ENCODE measurements at regions not wholly inside any gene's neighbourhood (a gene's known extent, or its start where the extent isn't known, plus 50 kb on each side); places are given as distances from the start of the nearest gene placed in this dataset.

DNA sequence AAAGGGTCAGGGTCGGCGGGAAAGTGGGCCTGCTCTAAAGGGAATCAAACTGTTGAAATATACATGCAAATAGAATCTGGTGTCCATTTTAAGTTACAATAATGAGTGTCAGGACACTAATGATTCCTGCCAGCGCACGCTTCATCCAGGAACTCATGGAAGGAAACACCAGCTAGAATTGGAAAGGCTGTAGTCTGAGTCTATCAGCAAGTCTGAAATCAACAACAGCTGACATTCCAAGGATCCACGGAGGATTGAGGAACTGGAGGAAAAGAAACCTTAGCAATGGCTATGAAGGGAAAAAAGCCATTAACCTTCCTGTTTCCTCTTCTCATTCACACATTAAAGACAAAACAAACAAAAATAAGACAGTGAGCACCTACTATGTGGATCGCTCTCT is 1063.1 kb downstream of the NTRK3 start:
- Histone ChIP-seq H3K4me1 (ENCODE audit: insufficient read depth, low read length) (no peaks in the 10 kb centered on the region), H3K9me3 (ENCODE audit: low read length) (no peaks in the 10 kb centered on the region), H3K27me3 (ENCODE audit: insufficient read depth, low read length, poor library complexity, severe bottlenecking) (no peaks in the 10 kb centered on the region), H3K36me3 (ENCODE audit: insufficient read depth, low read length) (no peaks in the 10 kb centered on the region), H3K27ac (ENCODE audit: low read depth, low read length) (no peak overlapping the region), H3K4me3 (ENCODE audit: low read length) (no peak overlapping the region)
- Mint-ChIP-seq H3K27me3 (no peaks in the 10 kb centered on the region), H3K4me1 (no peaks in the 10 kb centered on the region), H3K27ac (no peak overlapping the region), H3K9me3 (peaks cover 0 to 9% (median 1%) of the 10 kb centered on the region in 5 donors), H3K36me3 (no peaks in the 10 kb centered on the region), H3K4me3 (no peak overlapping the region)
- no peak for DNase-seq
- ChIA-PET POLR2A (no interaction called here), CTCF (no interaction called here)

DNA sequence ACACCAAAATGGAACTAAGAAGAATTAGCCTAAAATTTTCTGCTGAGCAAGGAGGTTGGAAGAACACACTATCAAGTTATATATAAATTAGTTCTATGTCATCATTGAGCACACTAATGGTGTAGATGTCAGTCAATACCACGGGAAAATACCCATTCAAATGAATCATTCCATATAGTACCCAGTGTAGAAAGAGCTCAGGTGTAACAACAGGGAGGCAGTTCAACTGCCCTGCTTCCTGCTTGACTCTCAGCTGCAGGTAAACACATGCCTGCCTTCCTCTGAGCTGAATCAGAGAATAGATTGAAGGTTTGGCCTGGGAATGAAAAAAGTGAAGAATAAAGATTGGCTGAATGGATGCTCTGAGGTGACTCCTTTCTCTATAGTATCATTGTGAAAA is 1088.0 kb downstream of the AGBL1 start:
- POLR2A ChIA-PET: no interaction called here

DNA sequence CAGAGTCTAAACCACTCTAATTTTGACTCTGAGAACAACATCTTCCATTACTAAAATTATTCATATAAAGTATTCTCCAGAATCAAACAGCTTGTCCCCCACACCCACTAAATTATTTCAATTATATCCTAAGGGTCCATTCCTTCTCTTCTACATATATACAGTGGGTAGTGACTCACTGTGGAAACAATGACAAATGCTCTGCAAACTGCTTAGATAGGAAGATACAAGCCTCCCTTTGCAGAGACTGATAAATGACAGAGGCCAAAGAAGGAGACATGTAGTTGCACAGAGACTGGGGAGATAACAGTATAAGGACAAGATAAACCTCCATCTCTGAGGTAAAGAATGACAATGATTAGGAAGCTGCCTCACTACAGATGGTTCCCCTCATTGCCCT is 1087.4 kb downstream of the AGBL1 start:
- no peak overlapping the region for H3K4me3 ChIP-seq (ENCODE audit: low read length)
- no peaks in the 10 kb centered on the region for H3K9me3 ChIP-seq (ENCODE audit: low read length)
- no peak overlapping the region for H3K27ac ChIP-seq (ENCODE audit: low read depth, low read length)
- peaks cover 0 to 3% (median 0%) of the 10 kb centered on the region in 5 donors for H3K9me3 Mint-ChIP-seq
- no peak overlapping the region for H3K4me3 Mint-ChIP-seq
- POLR2A ChIA-PET: no interaction called here
- H3K36me3 ChIP-seq (ENCODE audit: insufficient read depth, low read length): no peaks in the 10 kb centered on the region
- H3K27ac Mint-ChIP-seq: no peak overlapping the region
- no peaks in the 10 kb centered on the region for H3K36me3 Mint-ChIP-seq
- H3K4me1 Mint-ChIP-seq: peaks cover 2 to 5% (median 4%) of the 10 kb centered on the region in 3 donors
- H3K27me3 Mint-ChIP-seq: peaks cover 0 to 3% of the 10 kb centered on the region in 2 donors
- DNase-seq: no peak
- H3K4me1 ChIP-seq (ENCODE audit: insufficient read depth, low read length): no peaks in the 10 kb centered on the region
- CTCF ChIA-PET: no interaction called here
- no peaks in the 10 kb centered on the region for H3K27me3 ChIP-seq (ENCODE audit: insufficient read depth, low read length, poor library complexity, severe bottlenecking)

More for the DNA sequence above, 1088.0 kb downstream of the AGBL1 start:
- H3K4me1 Mint-ChIP-seq: peaks cover 2 to 5% (median 4%) of the 10 kb centered on the region in 3 donors
- Histone ChIP-seq H3K27ac (ENCODE audit: low read depth, low read length) (no peak overlapping the region), H3K4me3 (ENCODE audit: low read length) (no peak overlapping the region), H3K36me3 (ENCODE audit: insufficient read depth, low read length) (no peaks in the 10 kb centered on the region), H3K9me3 (ENCODE audit: low read length) (no peaks in the 10 kb centered on the region), H3K4me1 (ENCODE audit: insufficient read depth, low read length) (no peaks in the 10 kb centered on the region), H3K27me3 (ENCODE audit: insufficient read depth, low read length, poor library complexity, severe bottlenecking) (no peaks in the 10 kb centered on the region)
- H3K27me3 Mint-ChIP-seq: peaks cover 0 to 3% of the 10 kb centered on the region in 2 donors
- CTCF ChIA-PET: no interaction called here
- peaks cover 0 to 5% (median 0%) of the 10 kb centered on the region in 5 donors for H3K9me3 Mint-ChIP-seq
- no peak overlapping the region for H3K27ac Mint-ChIP-seq
- DNase-seq: no peak
- no peaks in the 10 kb centered on the region for H3K36me3 Mint-ChIP-seq
- H3K4me3 Mint-ChIP-seq: no peak overlapping the region

DNA sequence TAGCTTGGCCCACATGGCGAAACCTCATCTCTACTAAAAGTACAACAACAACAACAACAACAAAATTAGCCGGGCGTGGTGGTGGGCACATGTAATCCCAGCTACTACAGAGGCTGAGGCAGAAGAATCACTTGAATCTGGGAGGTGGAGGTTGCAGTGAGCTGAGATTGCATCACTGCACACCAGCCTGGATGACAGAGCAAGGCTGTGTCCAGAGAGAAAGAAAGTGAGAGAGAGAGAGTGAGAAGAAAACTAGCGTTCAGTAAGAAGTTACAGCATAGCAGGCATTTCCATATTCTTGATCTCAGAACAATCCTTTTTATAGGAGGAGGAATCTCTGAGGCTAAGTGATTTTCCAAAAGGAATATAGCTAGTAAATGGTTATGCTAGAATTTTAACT is 1076.1 kb downstream of the AGBL1 start:
- no peak overlapping the region for H3K4me3 ChIP-seq (ENCODE audit: low read length)
- Mint-ChIP-seq H3K36me3 (no peaks in the 10 kb centered on the region), H3K27ac (no peak overlapping the region), H3K9me3 (peaks cover 0 to 4% (median 4%) of the 10 kb centered on the region in 5 donors), H3K4me1 (no peaks in the 10 kb centered on the region), H3K4me3 (no peak overlapping the region), H3K27me3 (peaks cover 0 to 11% of the 10 kb centered on the region in 2 donors)
- ChIA-PET POLR2A (no interaction called here), CTCF (no interaction called here)
- H3K27ac ChIP-seq (ENCODE audit: low read depth, low read length): no peak overlapping the region
- no peaks in the 10 kb centered on the region for H3K4me1 ChIP-seq (ENCODE audit: insufficient read depth, low read length)
- H3K9me3 ChIP-seq (ENCODE audit: low read length): no peaks in the 10 kb centered on the region
- no peak for DNase-seq
- no peaks in the 10 kb centered on the region for H3K27me3 ChIP-seq (ENCODE audit: insufficient read depth, low read length, poor library complexity, severe bottlenecking)
- no peaks in the 10 kb centered on the region for H3K36me3 ChIP-seq (ENCODE audit: insufficient read depth, low read length)

DNA sequence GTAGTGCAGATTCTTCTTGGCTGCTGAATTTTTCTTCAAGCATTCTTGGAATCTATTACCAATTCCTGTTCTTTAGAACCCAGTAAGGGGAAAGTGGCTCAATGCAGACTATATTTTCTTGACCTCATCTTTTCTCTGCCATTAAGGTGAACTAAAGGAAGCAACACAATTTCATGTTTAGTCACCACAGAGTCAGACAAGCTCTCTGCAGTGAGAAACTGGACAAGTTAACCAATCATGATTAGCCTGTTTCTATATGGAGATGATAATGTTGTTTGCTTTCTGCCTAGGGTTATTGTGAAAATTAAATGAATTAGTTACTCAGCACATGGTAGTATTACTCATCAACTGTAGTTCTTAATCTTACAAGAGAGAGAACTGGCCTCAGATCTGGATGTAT is 1075.1 kb downstream of the AGBL1 start:
- Histone ChIP-seq H3K4me3 (ENCODE audit: low read length) (no peak overlapping the region), H3K4me1 (ENCODE audit: insufficient read depth, low read length) (no peaks in the 10 kb centered on the region), H3K36me3 (ENCODE audit: insufficient read depth, low read length) (no peaks in the 10 kb centered on the region), H3K27ac (ENCODE audit: low read depth, low read length) (no peak overlapping the region), H3K9me3 (ENCODE audit: low read length) (no peaks in the 10 kb centered on the region), H3K27me3 (ENCODE audit: insufficient read depth, low read length, poor library complexity, severe bottlenecking) (no peaks in the 10 kb centered on the region)
- ChIA-PET POLR2A (no interaction called here), CTCF (no interaction called here)
- Mint-ChIP-seq H3K27me3 (peaks cover 0 to 7% of the 10 kb centered on the region in 2 donors), H3K9me3 (peaks cover 0 to 4% (median 4%) of the 10 kb centered on the region in 5 donors), H3K4me3 (no peak overlapping the region), H3K4me1 (no peaks in the 10 kb centered on the region), H3K27ac (no peak overlapping the region), H3K36me3 (no peaks in the 10 kb centered on the region)
- DNase-seq: no peak

DNA sequence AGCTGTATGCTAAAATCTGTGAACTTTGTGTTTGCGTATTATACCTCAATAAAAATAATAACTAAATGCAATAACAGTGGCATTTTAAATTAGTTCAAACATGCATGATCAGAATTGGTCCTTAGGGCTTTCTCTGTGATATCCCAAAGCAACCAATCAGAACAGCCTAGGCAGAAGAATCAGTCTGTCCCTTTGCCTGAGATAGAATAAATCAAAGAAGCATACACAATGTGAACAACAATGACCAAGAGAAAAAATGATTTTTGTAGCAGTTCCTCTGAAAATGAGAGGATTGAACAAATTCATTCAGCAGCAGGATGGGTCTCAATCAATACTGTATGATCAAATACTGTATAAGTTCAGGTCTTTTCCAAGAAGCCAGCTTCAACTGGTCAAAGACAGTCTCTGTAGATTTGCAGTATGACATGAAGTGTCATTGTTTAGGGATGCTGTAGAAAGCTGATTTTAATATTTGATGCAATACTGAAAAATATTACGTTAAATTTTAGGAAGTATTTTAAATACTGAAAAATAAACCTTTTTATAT is 1071.6 kb downstream of the AGBL1 start:
- CTCF ChIA-PET: no interaction called here
- Mint-ChIP-seq H3K4me3 (no peak overlapping the region), H3K27me3 (peaks cover 0 to 3% of the 10 kb centered on the region in 2 donors), H3K4me1 (no peaks in the 10 kb centered on the region), H3K27ac (no peak overlapping the region), H3K36me3 (no peaks in the 10 kb centered on the region), H3K9me3 (peaks cover 0 to 5% (median 0%) of the 10 kb centered on the region in 5 donors)
- Histone ChIP-seq H3K27me3 (ENCODE audit: insufficient read depth, low read length, poor library complexity, severe bottlenecking) (no peaks in the 10 kb centered on the region), H3K36me3 (ENCODE audit: insufficient read depth, low read length) (no peaks in the 10 kb centered on the region), H3K4me3 (ENCODE audit: low read length) (no peak overlapping the region), H3K4me1 (ENCODE audit: insufficient read depth, low read length) (no peaks in the 10 kb centered on the region), H3K9me3 (ENCODE audit: low read length) (no peaks in the 10 kb centered on the region), H3K27ac (ENCODE audit: low read depth, low read length) (no peak overlapping the region)
- DNase-seq: no peak
- POLR2A ChIA-PET: no interaction called here

DNA sequence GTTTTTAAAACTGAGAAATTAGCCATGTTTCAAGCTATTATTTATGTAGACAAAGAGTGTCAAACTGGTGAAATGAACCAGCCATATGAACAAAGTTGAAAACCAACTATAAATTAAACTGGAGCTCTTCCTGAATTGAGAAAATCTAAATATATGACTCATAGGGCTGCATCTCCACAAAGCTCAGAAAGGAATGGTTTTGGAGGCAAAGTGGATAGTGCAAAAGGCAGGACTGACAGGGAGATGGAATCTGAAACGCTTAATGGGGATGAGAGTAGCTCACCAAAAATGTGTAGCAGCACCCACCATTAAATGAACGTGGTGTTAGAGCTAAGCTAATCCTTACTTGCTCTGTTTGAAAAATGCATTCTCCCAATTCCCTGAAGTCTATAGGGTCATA is 1066.0 kb downstream of the AGBL1 start:
- no peak overlapping the region for H3K27ac ChIP-seq (ENCODE audit: low read depth, low read length)
- H3K4me3 ChIP-seq (ENCODE audit: low read length): no peak overlapping the region
- Mint-ChIP-seq H3K36me3 (no peaks in the 10 kb centered on the region), H3K27ac (no peak overlapping the region), H3K4me3 (no peak overlapping the region), H3K4me1 (no peaks in the 10 kb centered on the region), H3K27me3 (no peaks in the 10 kb centered on the region), H3K9me3 (peaks cover 2 to 19% (median 15%) of the 10 kb centered on the region in 5 donors)
- ChIA-PET CTCF (no interaction called here), POLR2A (no interaction called here)
- no peaks in the 10 kb centered on the region for H3K9me3 ChIP-seq (ENCODE audit: low read length)
- no peaks in the 10 kb centered on the region for H3K27me3 ChIP-seq (ENCODE audit: insufficient read depth, low read length, poor library complexity, severe bottlenecking)
- no peak for DNase-seq
- no peaks in the 10 kb centered on the region for H3K4me1 ChIP-seq (ENCODE audit: insufficient read depth, low read length)
- no peaks in the 10 kb centered on the region for H3K36me3 ChIP-seq (ENCODE audit: insufficient read depth, low read length)

DNA sequence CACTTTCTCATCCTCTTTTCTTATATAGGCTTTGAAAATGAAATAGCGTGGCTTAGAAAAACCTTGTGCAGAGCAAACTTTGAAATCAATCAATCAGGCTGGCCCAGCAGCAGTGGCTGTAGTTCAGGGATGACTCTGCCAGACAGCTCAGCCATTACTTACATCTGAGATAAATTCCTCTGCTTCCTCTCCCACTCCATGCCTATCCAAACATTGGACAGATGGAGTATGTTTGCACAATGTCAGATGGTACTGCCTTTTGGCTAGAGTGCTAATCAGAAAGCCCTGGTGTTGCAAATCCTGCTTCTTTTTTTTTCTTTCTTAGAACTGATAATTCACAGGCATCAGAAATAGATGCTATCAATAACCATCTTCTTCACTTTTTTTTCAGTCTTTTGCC is 1065.1 kb downstream of the AGBL1 start:
- CTCF ChIA-PET: no interaction called here
- POLR2A ChIA-PET: no interaction called here
- no peak overlapping the region for H3K4me3 ChIP-seq (ENCODE audit: low read length)
- no peaks in the 10 kb centered on the region for H3K4me1 Mint-ChIP-seq
- peaks cover 5 to 19% (median 15%) of the 10 kb centered on the region in 5 donors for H3K9me3 Mint-ChIP-seq
- no peaks in the 10 kb centered on the region for H3K9me3 ChIP-seq (ENCODE audit: low read length)
- H3K4me3 Mint-ChIP-seq: no peak overlapping the region
- H3K36me3 Mint-ChIP-seq: no peaks in the 10 kb centered on the region
- no peaks in the 10 kb centered on the region for H3K4me1 ChIP-seq (ENCODE audit: insufficient read depth, low read length)
- no peak for DNase-seq
- H3K27ac ChIP-seq (ENCODE audit: low read depth, low read length): no peak overlapping the region
- no peaks in the 10 kb centered on the region for H3K27me3 Mint-ChIP-seq
- H3K27me3 ChIP-seq (ENCODE audit: insufficient read depth, low read length, poor library complexity, severe bottlenecking): no peaks in the 10 kb centered on the region
- no peaks in the 10 kb centered on the region for H3K36me3 ChIP-seq (ENCODE audit: insufficient read depth, low read length)
- no peak overlapping the region for H3K27ac Mint-ChIP-seq

DNA sequence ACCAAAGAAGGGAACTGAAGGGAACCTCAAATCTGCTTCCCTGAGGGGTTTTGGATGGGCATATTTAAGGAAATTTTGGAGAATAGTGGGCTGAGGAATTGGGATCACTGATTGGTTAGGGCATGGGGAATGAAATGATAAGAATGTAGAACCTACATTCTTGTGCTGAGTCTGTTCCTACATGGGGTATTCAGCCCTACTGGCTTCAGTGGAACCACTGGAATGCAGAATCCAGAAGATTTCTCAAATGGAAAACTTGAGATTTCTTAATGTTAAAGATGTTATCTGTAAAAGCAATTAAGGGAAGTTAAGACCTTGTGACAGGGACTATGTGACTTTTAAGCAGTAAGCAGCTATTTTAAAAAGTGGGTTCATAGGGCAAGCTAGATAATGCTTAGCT is 1062.4 kb downstream of the AGBL1 start:
- Histone ChIP-seq H3K27ac (ENCODE audit: low read depth, low read length) (no peak overlapping the region), H3K36me3 (ENCODE audit: insufficient read depth, low read length) (no peaks in the 10 kb centered on the region), H3K27me3 (ENCODE audit: insufficient read depth, low read length, poor library complexity, severe bottlenecking) (no peaks in the 10 kb centered on the region), H3K4me1 (ENCODE audit: insufficient read depth, low read length) (no peaks in the 10 kb centered on the region), H3K4me3 (ENCODE audit: low read length) (no peak overlapping the region), H3K9me3 (ENCODE audit: low read length) (no peaks in the 10 kb centered on the region)
- CTCF ChIA-PET: no interaction called here
- Mint-ChIP-seq H3K27ac (no peak overlapping the region), H3K9me3 (peaks cover 5 to 19% (median 18%) of the 10 kb centered on the region in 5 donors), H3K27me3 (peaks cover 0 to 1% of the 10 kb centered on the region in 2 donors), H3K4me1 (no peaks in the 10 kb centered on the region), H3K4me3 (no peak overlapping the region), H3K36me3 (no peaks in the 10 kb centered on the region)
- no peak for DNase-seq
- POLR2A ChIA-PET: no interaction called here
